ENCODE measurements at regions not wholly inside any gene's neighbourhood (a gene's known extent, or its start where the extent isn't known, plus 50 kb on each side); places are given as distances from the start of the nearest gene placed in this dataset.

GRCh38 chr6:164756142-164756541 lies 553.3 kb downstream of the C6orf118 start:
- TF ChIP-seq CTCF (IDR thresholded peaks at IDR 0.05; ENCODE audit: poor library complexity), result no peak
- no peak for TF ChIP-seq EZH2 (IDR thresholded peaks at IDR 0.05; ENCODE audit: borderline replicate concordance)
